ENCODE measurements at regions not wholly inside any gene's neighbourhood (a gene's known extent, or its start where the extent isn't known, plus 50 kb on each side); places are given as distances from the start of the nearest gene placed in this dataset.

DNA sequence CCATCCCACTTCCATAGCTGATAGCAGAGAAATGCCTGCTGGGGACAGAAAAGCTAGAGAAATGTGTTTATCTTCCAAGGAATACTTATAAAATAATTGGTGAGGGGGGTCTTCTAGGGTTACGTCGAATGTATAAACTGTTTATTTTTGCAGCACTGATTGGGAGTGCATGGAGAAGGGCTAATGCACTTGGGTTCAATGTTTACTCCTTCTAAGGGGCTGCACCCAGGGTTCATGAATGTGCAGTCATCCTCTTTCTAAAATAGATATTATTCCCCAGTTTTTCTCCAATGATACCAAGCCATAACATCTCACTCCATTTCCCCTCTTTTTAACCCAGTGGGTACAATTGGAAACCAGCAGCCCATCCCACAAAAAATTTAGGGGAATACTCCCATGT lies 336.9 kb downstream of the ETS1 start:
- DNase-seq, result no peak

- DNase-seq, result no peak
These were observed 340.4 kb downstream of the ETS1 start for GRCh38 chr11:128246810-128247594.

DNA sequence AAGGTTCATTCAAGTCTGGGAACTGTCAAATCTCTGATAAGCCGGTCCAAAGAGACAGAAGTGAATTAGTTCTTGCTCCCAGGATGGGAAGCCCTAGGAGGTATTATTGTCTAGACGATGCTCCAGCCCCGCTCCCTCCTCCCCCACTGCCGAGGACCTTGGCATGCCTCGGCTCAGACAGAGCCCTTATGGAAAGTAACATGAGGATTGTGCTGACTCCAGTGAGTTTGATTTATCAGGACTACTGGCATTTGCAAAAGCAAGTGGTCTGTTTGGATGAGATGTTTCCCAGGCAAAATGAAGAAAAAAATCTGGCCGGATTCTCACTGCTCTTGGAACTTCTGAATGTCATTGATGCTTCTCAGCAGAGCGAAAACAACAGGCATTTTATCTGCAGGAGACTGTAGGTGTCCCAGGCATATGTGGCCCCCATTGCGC lies 341.0 kb downstream of the ETS1 start:
- no peak for DNase-seq

- no peak for DNase-seq
These were observed 342.5 kb downstream of the ETS1 start for GRCh38 chr11:128244871-128245270.

DNA sequence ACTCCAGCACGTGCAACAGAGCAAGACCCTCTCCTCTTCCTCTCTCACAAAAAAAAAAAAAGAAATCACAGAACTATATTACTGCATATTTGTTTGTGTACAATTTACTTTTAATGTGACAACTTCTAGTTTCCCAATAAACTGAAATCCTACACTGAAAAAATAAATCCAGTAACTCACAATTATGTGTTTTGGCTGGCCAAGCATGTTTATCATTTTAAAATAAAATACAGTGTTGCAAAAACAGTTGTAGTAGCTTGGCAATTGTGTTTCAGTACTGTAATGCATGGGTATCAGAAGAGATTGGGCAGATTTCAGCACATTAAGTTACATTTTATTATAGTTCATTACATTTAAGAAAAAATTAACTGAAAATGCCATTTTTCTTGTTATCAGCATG lies 344.9 kb downstream of the ETS1 start:
- DNase-seq, result no peak

GRCh38 chr11:128240546-128240945 lies 346.8 kb downstream of the ETS1 start:
- DNase-seq, result no peak

DNA sequence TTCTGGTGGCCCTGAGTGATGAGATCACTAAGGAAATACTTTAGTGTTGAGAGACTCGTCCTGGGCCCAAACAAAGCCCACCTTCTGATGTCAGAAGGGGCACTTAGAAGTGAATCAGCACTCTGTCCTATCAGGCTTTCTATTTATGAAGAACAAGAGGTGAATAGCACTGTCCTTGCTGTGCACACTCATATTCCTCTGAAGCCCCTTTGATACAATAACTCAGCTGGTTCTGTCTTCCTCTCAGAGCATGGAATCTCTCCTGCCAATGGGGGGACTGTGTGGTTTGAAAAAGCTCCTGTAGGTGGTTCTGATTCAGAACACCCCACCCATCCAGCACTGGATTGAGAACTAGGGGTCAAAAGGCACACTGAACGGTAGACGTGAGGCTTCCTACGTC lies 348.1 kb downstream of the ETS1 start:
- DNase-seq, result no peak

- peak; percentile 63 for DNase-seq
These were observed 348.7 kb downstream of the ETS1 start for GRCh38 chr11:128238521-128239265.

DNA sequence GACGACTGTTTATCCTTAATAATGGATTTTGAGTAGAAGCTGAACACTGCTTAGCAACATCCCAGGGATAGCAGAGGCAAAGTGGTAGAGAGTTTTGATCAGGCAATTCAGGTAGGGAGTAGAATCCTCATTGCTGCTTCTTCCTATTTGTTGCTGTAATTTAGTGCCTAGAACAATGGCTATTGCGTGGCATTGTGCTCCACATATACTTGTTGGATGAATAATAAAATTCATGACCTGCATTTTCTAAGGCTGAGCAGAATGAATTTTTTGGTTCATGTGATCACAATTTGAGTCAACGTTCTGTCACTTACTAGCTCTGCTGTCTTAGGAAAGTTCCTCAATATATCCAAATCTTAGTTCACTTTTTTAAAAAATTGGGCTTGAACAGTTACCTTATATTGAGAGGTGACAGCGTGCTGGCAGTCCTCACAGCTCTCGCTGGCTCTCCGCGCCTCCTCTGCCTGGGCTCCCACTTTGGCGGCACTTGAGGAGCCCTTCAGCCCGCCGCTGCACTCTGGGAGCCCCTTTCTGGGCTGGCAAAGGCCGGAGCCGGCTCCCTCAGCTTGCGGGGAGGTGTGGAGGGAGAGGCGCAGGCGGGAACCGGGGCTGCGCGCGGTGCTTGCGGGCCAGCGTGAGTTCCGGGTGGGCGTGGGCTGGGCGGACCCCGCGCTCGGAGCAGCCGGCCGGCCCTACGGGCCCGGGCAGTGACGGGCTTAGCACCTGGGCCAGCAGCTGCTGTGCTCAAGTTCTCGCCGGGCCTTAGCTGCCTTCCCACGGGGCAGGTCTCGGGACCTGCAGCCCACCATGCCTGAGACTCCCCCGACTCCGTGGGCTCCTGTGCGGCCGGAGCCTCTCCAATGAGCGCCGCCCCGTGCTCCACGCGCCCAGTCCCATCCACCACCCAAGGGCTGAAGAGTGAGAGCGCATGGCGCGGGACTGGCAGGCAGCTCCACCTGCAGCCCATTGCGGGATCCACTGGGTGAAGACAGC lies 350.6 kb downstream of the ETS1 start:
- DNase-seq, result no peak

DNA sequence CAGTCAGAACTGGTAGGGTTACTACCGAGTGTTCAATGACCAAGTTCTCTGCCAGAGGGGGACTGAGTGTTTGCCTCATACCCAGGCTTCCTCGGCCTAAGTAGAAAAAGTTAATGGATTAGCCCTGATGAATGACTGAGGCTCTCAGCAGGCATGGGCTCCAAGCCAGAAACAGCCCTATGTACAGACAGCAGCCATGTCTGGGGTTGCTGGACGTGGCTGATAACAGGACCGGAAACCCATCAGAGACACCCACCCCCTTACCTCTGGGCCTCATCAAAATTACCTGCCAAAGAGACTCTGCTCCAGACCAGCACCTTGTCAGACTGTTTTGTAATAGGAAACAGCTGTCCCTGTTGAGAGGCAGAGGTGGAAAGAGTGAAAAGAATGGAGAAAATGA lies 351.4 kb downstream of the ETS1 start:
- no peak for DNase-seq

DNA sequence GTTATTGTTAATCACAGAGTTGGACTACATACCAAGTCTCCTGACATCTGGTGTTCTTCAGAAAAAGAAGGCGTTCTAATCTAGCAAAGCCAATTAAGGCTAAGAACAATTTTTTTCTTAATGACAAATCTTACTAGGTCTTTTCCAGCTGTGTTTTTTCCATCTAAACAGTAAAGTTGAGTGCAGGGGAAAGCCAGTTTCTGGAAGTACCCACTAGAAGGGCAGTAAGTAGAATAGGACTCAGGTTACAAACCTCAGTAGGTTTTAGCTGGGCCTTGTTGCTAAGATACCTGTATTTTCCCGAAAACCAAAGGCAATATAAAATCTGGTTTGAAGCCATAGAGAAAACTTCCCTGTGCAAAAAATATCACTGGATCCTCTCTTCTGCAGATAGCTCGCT lies 351.9 kb downstream of the ETS1 start:
- no peak for DNase-seq

GRCh38 chr11:128234143-128234542 lies 353.2 kb downstream of the ETS1 start:
- DNase-seq, result no peak

DNA sequence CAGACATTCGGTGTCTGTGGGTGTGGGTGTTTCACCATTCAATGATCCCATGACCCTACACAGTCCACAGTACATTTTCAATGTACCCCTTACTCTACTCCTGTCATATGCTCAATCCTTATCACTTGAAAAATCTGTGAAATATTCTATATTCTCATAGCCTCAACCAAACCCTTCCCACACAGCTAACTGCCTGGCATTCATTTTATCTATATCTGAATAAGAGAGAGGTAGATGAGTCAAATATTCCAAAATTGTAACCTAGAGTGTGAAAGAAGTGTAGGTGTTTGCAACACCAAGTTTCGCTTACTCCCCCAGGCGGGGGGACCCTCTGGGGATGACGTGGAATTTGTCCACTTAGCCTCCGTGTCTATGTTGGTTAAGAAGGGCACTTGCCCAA lies 354.8 kb downstream of the ETS1 start:
- no peak for DNase-seq

GRCh38 chr11:128231845-128232410 lies 355.4 kb downstream of the ETS1 start:
- no peak for DNase-seq

- no peak for DNase-seq
These were observed 359.9 kb downstream of the ETS1 start for GRCh38 chr11:128227466-128227865.

- no peak for DNase-seq
These were observed 361.1 kb downstream of the ETS1 start for GRCh38 chr11:128226106-128226716.

DNA sequence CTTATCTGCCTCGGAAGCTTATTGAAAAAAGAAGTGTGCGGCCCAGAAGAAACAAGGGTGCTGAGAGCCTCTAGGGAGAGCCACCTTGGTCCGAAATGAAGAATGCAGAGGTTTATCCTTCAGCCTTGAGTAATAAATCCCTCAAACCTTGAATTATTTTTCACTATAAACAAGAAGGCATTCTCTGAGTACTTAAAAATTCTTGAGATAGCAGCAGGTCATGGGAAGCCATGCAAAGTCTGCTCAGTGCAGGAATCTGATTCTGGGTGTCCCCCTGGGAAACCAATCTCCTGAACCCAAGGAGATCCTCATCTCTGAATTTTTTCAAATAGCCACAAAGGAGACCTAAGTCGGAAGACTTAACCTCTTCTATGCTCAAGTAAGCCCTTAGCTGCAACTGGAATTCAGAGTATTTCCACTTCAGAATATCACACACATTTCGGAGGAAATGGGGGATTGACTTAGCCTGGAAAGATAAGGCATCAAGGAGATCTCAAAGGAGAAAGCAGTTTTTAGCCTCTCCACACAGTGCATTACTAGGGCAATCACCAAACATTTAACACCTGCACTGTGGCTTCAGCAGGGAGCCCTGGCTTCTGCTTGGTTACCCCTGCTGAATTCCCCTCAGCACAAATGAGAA lies 365.0 kb downstream of the ETS1 start:
- no peak for DNase-seq

DNA sequence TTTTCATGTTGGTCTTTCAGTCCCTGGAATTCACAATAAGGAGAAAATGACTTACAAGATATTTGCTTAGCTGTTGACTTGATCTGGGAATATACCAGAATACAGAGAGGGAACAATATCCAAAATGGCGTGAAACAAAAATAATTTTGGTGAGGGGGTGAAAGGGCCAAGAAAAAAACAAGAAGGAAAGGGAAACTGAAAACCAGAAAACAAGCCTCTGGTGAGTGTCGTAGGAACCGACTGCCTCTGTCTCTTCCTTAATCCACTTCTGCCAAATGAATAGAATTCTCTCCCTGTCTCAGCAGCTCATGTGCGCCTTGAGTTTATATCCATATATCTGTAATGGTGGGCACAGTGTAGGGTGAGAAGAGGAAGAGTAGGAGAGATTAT lies 367.6 kb downstream of the ETS1 start:
- DNase-seq, result peak; percentile 48

GRCh38 chr11:128216198-128216597 lies 371.2 kb downstream of the ETS1 start:
- DNase-seq, result no peak

GRCh38 chr11:128215238-128215882 lies 372.0 kb downstream of the ETS1 start:
- no peak for DNase-seq

- no peak for DNase-seq
These were observed 373.1 kb downstream of the ETS1 start for GRCh38 chr11:128214263-128214662.

Measured in suppressor macrophage treated with lipopolysaccharide for 4 hours (primary cell).